Gastrocnemius medialis (tissue), 4 donors: ENCODE measurements at regions not wholly inside any gene's neighbourhood (a gene's known extent, or its start where the extent isn't known, plus 50 kb on each side); places are given as distances from the start of the nearest gene placed in this dataset.

Experiments used
- CTCF ChIP-seq, 5 experiments: fragments of 450-650 bp in 3 of 5; fragments of 200-600 bp in 2 of 5; sonication (generic) in 2 of 5; IDR thresholded peaks in 4 of 5; conservative IDR thresholded peaks in 1 of 5; 1 replicate in 4 of 5; 2 replicates in 1 of 5; pipeline ENCODE4 v1.5.1; 2016 to 2019; ENCODE audit warnings: antibody characterized with exemption in 5 of 5, mild to moderate bottlenecking in 3 of 5, moderate library complexity in 3 of 5
- POLR2A ChIP-seq, 2 donors: fragments of 450-650 bp; IDR thresholded peaks; one replicate each; pipeline ENCODE4 v1.6.1; 2017; ENCODE audit warnings: antibody characterized with exemption in 2 of 2, mild to moderate bottlenecking in 2 of 2, moderate library complexity in 2 of 2

GRCh38 chr22:22822106-22822505 is 65.5 kb upstream of the IGLL5 start:
- TF ChIP-seq CTCF (IDR thresholded peaks at IDR 0.05 in 4 of 5, conservative IDR thresholded peaks at IDR 0.05 in 1 of 5) (no peak), POLR2A (IDR thresholded peaks at IDR 0.05) (no peak)
